ENCODE measurements at regions not wholly inside any gene's neighbourhood (a gene's known extent, or its start where the extent isn't known, plus 50 kb on each side); places are given as distances from the start of the nearest gene placed in this dataset.

GRCh38 chr18:44149706-44150105 is 531.0 kb upstream of the SETBP1 start:
- POLR2A ChIA-PET = no interaction called here
- CTCF ChIA-PET = interaction anchor here (1.0 kb wide), 1 partner anchor 1063 kb away, joined by 3 read pairs; no protein-coding TSS in a partner anchor
- Histone ChIP-seq H3K4me3 (ENCODE audit: low read depth, low read length) (no peak overlapping the region), H3K4me1 (ENCODE audit: control insufficient read depth, insufficient read depth, low read length) (no peaks in the 10 kb centered on the region), H3K27ac (ENCODE audit: extremely low read depth, low read depth, low read length) (no peak overlapping the region), H3K36me3 (ENCODE audit: control insufficient read depth in 2 of 2, insufficient read depth in 1 of 2, low read length in 2 of 2) (no peaks in the 10 kb centered on the region), H3K9me3 (ENCODE audit: control insufficient read depth, insufficient read depth, low read depth, low read length) (no peaks in the 10 kb centered on the region)
- TF ChIP-seq ZNF146 (tag by site-specific recombination; IDR thresholded peaks at IDR 0.05) = no peak
- no peak for TF ChIP-seq ZNF530 (tag by site-specific recombination; IDR thresholded peaks at IDR 0.05; ENCODE audit: low read depth)
- no peak for TF ChIP-seq ZNF350 (tag by site-specific recombination; IDR thresholded peaks at IDR 0.05)
- TF ChIP-seq ZXDB (tag by site-specific recombination; IDR thresholded peaks at IDR 0.05) = no peak
- TF ChIP-seq ZNF362 (tag by site-specific recombination; IDR thresholded peaks at IDR 0.05) = no peak
- no peak for TF ChIP-seq ZBTB10 (tag by site-specific recombination; IDR thresholded peaks at IDR 0.05)
- TF ChIP-seq ZNF184 (tag by site-specific recombination; IDR thresholded peaks at IDR 0.05) = no peak
- TF ChIP-seq SETDB1 (IDR thresholded peaks at IDR 0.05; ENCODE audit: insufficient read length, low read length) = no peak
- no peak for TF ChIP-seq ZNF140 (tag by site-specific recombination; IDR thresholded peaks at IDR 0.05)
- no peak for TF ChIP-seq ZNF416 (tag by site-specific recombination; IDR thresholded peaks at IDR 0.05)

- ChIA-PET CTCF (interaction anchor here (0.5 to 1.6 kb wide), 4 partner anchors 18 to 329 kb away, joined by 3 to 6 read pairs (median 4); no protein-coding TSS in a partner anchor), POLR2A (no interaction called here)
- H3K27ac ChIP-seq (ENCODE audit: extremely low read depth, low read depth, low read length) = no peak overlapping the region
- H3K4me1 ChIP-seq (ENCODE audit: control insufficient read depth, insufficient read depth, low read length) = no peaks in the 10 kb centered on the region
- H3K9me3 ChIP-seq (ENCODE audit: control insufficient read depth, insufficient read depth, low read depth, low read length) = no peaks in the 10 kb centered on the region
- no peak overlapping the region for H3K4me3 ChIP-seq (ENCODE audit: low read depth, low read length)
- no peaks in the 10 kb centered on the region for H3K36me3 ChIP-seq (ENCODE audit: control insufficient read depth in 2 of 2, insufficient read depth in 1 of 2, low read length in 2 of 2)
- no peak for TF ChIP-seq ZNF175 (tag by site-specific recombination; IDR thresholded peaks at IDR 0.05)
- no peak for TF ChIP-seq ZNF791 (tag by site-specific recombination; IDR thresholded peaks at IDR 0.05)
- TF ChIP-seq CTCF (tag by site-specific recombination; IDR thresholded peaks at IDR 0.05) = no peak
- TF ChIP-seq, protein P1, sequence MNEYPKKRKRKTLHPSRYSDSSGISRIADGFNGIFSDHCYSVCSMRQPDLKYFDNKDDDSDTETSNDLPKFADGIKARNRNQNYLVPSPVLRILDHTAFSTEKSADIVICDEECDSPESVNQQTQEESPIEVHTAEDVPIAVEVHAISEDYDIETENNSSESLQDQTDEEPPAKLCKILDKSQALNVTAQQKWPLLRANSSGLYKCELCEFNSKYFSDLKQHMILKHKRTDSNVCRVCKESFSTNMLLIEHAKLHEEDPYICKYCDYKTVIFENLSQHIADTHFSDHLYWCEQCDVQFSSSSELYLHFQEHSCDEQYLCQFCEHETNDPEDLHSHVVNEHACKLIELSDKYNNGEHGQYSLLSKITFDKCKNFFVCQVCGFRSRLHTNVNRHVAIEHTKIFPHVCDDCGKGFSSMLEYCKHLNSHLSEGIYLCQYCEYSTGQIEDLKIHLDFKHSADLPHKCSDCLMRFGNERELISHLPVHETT (tag by site-specific recombination; IDR thresholded peaks at IDR 0.05) = no peak
- TF ChIP-seq ZNF692 (tag by site-specific recombination; IDR thresholded peaks at IDR 0.05) = no peak
- no peak for TF ChIP-seq PBX3 (CRISPR knock-in tag; IDR thresholded peaks at IDR 0.05)
- TF ChIP-seq ZNF2 (tag by site-specific recombination; IDR thresholded peaks at IDR 0.05) = no peak
- TF ChIP-seq SCRT1 (tag by site-specific recombination; IDR thresholded peaks at IDR 0.05; ENCODE audit: borderline replicate concordance) = no peak
- TF ChIP-seq ZNF529 (tag by site-specific recombination; IDR thresholded peaks at IDR 0.05; ENCODE audit: insufficient replicate concordance) = no peak
- TF ChIP-seq SCRT2 (tag by site-specific recombination; IDR thresholded peaks at IDR 0.05) = no peak
- TF ChIP-seq ZNF155 (tag by site-specific recombination; IDR thresholded peaks at IDR 0.05) = no peak
- TF ChIP-seq, protein P2, sequence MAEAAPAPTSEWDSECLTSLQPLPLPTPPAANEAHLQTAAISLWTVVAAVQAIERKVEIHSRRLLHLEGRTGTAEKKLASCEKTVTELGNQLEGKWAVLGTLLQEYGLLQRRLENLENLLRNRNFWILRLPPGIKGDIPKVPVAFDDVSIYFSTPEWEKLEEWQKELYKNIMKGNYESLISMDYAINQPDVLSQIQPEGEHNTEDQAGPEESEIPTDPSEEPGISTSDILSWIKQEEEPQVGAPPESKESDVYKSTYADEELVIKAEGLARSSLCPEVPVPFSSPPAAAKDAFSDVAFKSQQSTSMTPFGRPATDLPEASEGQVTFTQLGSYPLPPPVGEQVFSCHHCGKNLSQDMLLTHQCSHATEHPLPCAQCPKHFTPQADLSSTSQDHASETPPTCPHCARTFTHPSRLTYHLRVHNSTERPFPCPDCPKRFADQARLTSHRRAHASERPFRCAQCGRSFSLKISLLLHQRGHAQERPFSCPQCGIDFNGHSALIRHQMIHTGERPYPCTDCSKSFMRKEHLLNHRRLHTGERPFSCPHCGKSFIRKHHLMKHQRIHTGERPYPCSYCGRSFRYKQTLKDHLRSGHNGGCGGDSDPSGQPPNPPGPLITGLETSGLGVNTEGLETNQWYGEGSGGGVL (tag by site-specific recombination; IDR thresholded peaks at IDR 0.05) = no peak
- TF ChIP-seq, protein P3, sequence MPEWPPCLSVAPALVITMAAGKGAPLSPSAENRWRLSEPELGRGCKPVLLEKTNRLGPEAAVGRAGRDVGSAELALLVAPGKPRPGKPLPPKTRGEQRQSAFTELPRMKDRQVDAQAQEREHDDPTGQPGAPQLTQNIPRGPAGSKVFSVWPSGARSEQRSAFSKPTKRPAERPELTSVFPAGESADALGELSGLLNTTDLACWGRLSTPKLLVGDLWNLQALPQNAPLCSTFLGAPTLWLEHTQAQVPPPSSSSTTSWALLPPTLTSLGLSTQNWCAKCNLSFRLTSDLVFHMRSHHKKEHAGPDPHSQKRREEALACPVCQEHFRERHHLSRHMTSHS (tag by site-specific recombination; IDR thresholded peaks at IDR 0.05) = no peak
Measured at GRCh38 chr18:44153981-44154380, 526.7 kb upstream of the SETBP1 start.

Data from HEK293 (cell line).